ENCODE measurements at regions not wholly inside any gene's neighbourhood (a gene's known extent, or its start where the extent isn't known, plus 50 kb on each side); places are given as distances from the start of the nearest gene placed in this dataset.

DNA sequence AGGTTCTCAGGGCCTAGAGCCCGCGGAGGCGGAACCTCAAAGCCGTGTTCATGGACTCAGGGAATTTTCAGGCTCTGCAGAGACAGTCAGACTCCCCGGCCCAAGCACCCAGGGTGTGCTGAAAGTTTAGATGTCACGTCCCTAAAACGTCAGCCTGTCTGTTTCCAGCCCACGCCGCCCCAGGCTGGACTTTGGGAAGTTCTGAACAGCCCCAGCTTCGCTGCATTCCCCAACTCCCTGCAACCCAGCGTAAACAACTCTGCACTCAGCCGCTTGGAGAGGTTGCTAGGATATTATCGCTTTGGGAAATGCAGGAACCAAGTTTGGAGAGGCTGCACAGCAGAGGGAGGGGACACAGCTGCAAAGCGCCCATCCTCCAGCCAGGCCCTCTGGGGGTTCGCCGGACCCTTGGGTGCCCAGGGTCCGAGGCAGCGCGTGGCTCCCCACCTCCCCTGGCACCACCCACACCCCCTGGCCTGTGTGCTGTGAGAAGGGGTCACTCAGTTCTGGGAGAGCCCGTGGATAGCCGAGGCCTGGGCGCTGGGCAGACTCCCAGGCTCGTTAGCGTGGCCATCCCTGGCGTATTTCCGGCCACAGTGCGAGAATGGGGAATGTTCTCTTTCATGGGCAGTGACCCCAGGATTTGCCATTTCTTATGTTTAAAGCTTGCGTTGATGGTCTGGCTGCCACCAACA lies 120.5 kb upstream of the FGF3 start:
- H3K4me3 ChIP-seq (ENCODE audit: low read depth in 1 of 2, low read length in 1 of 2) = no peak overlapping the region
- H3K4me1 ChIP-seq (ENCODE audit: control insufficient read depth in 1 of 2, insufficient read depth in 1 of 2, low read depth in 1 of 2, low read length in 1 of 2) = no peaks in the 10 kb centered on the region
- TF ChIP-seq, protein P1, sequence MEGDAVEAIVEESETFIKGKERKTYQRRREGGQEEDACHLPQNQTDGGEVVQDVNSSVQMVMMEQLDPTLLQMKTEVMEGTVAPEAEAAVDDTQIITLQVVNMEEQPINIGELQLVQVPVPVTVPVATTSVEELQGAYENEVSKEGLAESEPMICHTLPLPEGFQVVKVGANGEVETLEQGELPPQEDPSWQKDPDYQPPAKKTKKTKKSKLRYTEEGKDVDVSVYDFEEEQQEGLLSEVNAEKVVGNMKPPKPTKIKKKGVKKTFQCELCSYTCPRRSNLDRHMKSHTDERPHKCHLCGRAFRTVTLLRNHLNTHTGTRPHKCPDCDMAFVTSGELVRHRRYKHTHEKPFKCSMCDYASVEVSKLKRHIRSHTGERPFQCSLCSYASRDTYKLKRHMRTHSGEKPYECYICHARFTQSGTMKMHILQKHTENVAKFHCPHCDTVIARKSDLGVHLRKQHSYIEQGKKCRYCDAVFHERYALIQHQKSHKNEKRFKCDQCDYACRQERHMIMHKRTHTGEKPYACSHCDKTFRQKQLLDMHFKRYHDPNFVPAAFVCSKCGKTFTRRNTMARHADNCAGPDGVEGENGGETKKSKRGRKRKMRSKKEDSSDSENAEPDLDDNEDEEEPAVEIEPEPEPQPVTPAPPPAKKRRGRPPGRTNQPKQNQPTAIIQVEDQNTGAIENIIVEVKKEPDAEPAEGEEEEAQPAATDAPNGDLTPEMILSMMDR (IDR thresholded peaks at IDR 0.05) = no peak
- H3K27me3 ChIP-seq = peaks cover 11% of the 10 kb centered on the region
- H3K36me3 ChIP-seq = no peaks in the 10 kb centered on the region
- no peak overlapping the region for H3K27ac ChIP-seq
- no peaks in the 10 kb centered on the region for H3K9me3 ChIP-seq

DNA sequence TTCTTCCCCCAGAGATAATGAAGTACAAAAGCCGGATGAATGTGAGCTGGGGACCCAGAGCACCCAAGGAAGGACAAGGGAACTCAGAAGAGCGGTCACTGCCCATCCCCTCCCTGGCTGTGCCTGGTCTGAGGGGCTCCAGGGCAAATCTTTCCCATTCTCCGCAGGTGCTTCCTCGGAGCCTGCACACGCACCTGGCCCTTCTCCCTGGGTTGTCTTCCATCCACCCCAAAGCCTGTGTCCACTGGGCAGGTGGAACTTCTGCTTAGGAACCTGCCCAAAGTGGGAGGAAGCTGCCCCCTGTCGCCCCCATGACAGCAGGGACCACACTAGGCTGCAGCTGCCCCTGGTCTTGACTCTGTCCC lies 121.0 kb upstream of the FGF3 start:
- H3K27me3 ChIP-seq = peaks cover 11% of the 10 kb centered on the region
- no peaks in the 10 kb centered on the region for H3K36me3 ChIP-seq
- no peak overlapping the region for H3K4me3 ChIP-seq (ENCODE audit: low read depth in 1 of 2, low read length in 1 of 2)
- no peaks in the 10 kb centered on the region for H3K4me1 ChIP-seq (ENCODE audit: control insufficient read depth in 1 of 2, insufficient read depth in 1 of 2, low read depth in 1 of 2, low read length in 1 of 2)
- no peak overlapping the region for H3K27ac ChIP-seq
- H3K9me3 ChIP-seq = no peaks in the 10 kb centered on the region
- TF ChIP-seq, protein P1 (IDR thresholded peaks at IDR 0.05) = no peak

DNA sequence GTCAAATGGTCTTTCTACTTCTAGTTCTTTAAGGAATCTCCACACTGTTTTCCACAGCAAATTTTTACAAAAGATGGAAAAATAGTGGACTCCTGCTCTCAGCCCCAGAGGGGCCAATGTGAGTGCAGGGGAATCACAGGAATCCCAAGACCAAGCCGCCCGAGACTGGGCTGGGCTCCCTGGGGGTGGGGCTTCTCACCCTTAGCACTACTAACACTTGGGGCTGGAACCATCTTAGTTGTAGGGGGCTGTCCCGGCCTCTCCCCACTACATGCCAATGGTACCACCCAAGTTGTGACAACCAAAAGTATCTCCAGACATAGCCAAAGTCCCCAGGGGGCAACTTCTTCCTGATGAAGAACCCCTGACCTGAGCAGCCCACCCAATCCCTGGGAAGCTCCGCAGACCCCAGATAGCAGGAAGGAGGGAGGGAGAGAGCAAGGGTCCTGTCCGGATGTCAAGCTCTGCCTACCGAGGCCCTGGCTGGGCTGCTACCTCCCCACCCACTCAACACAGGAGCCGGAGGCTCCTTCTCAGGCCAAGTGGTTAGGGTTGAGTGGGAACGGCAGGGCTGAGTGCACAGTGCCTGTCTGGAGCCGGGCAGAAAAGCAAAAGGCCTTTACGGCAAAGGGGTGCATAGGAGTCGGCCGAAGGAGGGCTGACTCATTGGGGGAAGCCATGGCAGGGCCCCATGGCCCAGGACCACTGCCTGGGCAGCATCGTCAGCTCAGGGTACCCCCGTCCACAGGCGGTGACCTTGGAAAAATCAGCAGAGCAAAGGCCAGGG lies 122.5 kb upstream of the FGF3 start:
- TF ChIP-seq, protein P1 (IDR thresholded peaks at IDR 0.05) = no peak
- no peaks in the 10 kb centered on the region for H3K9me3 ChIP-seq
- H3K4me3 ChIP-seq (ENCODE audit: low read depth in 1 of 2, low read length in 1 of 2) = no peak overlapping the region
- no peaks in the 10 kb centered on the region for H3K36me3 ChIP-seq
- H3K27me3 ChIP-seq = peaks cover 17% of the 10 kb centered on the region
- H3K4me1 ChIP-seq (ENCODE audit: control insufficient read depth in 1 of 2, insufficient read depth in 1 of 2, low read depth in 1 of 2, low read length in 1 of 2) = no peaks in the 10 kb centered on the region
- no peak overlapping the region for H3K27ac ChIP-seq

DNA sequence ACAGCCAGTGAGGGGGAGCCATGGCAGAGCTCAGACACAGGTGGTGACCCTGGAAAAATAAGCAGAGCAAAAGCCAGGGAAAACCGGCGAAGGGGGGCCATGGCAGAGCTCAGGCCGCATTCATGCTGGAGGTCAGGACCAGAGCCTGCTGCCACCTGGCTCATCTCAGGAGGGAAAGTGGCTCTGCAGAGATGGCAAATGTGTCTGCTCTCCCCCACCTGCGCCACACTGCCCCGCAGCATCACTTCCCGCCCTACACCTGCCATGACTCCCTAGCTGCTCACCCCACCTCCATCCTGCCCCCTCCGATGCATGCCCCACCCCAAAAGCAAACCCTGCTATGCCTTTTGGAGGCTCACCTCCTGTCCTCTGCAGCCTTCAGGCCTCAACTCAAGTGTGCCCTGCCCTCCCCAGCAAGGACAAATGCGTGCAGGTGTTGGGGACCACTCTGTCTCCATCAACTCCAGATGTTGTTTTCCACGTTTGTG lies 123.2 kb upstream of the FGF3 start:
- Histone ChIP-seq H3K27ac (no peak overlapping the region), H3K36me3 (no peaks in the 10 kb centered on the region), H3K4me3 (ENCODE audit: low read depth in 1 of 2, low read length in 1 of 2) (no peak overlapping the region), H3K9me3 (no peaks in the 10 kb centered on the region), H3K27me3 (peaks cover 19% of the 10 kb centered on the region), H3K4me1 (ENCODE audit: control insufficient read depth in 1 of 2, insufficient read depth in 1 of 2, low read depth in 1 of 2, low read length in 1 of 2) (no peaks in the 10 kb centered on the region)
- TF ChIP-seq, protein P1 (IDR thresholded peaks at IDR 0.05) = no peak

DNA sequence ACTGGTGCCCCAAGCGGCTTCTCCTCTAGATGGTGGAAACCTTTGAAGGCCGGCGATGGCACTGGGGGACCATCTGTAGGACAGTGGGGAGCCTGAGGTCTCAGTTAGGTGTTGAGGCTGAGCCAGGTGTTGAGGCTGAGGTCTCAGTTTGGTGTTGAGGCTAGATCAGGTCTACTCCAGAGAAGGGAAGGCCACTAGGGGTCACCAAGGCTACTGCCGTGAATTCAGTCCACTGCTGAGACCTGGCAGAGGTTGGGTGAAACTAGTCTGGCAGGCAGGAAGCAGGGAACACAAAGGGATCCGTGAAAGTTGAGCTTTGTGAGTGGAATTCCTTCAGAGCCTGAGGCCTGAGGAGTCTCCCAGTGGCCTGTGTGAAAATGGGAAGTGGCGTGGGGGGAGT lies 123.8 kb upstream of the FGF3 start:
- TF ChIP-seq, protein P1 (IDR thresholded peaks at IDR 0.05) = no peak

More for the DNA sequence above, 123.8 kb upstream of the FGF3 start:
- no peaks in the 10 kb centered on the region for H3K9me3 ChIP-seq
- no peak overlapping the region for H3K4me3 ChIP-seq (ENCODE audit: low read depth in 1 of 2, low read length in 1 of 2)
- peaks cover 19% of the 10 kb centered on the region for H3K27me3 ChIP-seq
- no peak overlapping the region for H3K27ac ChIP-seq
- H3K36me3 ChIP-seq = no peaks in the 10 kb centered on the region
- no peaks in the 10 kb centered on the region for H3K4me1 ChIP-seq (ENCODE audit: control insufficient read depth in 1 of 2, insufficient read depth in 1 of 2, low read depth in 1 of 2, low read length in 1 of 2)
